ENCODE measurements at regions not wholly inside any gene's neighbourhood (a gene's known extent, or its start where the extent isn't known, plus 50 kb on each side); places are given as distances from the start of the nearest gene placed in this dataset.

GRCh38 chr10:118501171-118501570 is 94.3 kb downstream of the PRLHR start:
- no peak for DNase-seq (ENCODE audit: low spot score)

- no peak for DNase-seq (ENCODE audit: low spot score)
Measured at GRCh38 chr10:118500477-118501104, 94.9 kb downstream of the PRLHR start.

- no peak for DNase-seq (ENCODE audit: low spot score)
Measured at GRCh38 chr10:118499186-118499585, 96.3 kb downstream of the PRLHR start.

GRCh38 chr10:118498623-118499022 is 96.8 kb downstream of the PRLHR start:
- no peak for DNase-seq (ENCODE audit: low spot score)

GRCh38 chr10:118497227-118497626 is 98.2 kb downstream of the PRLHR start:
- no peak for DNase-seq (ENCODE audit: low spot score)

GRCh38 chr10:118496525-118496924 is 98.9 kb downstream of the PRLHR start:
- DNase-seq (ENCODE audit: low spot score), result no peak

- DNase-seq (ENCODE audit: low spot score), result no peak
Measured at GRCh38 chr10:118495499-118495898, 99.9 kb downstream of the PRLHR start.

- no peak for DNase-seq (ENCODE audit: low spot score)
Measured at GRCh38 chr10:118491055-118491454, 104.4 kb downstream of the PRLHR start.

GRCh38 chr10:118488710-118489497 is 106.5 kb downstream of the PRLHR start:
- DNase-seq (ENCODE audit: low spot score), result no peak

GRCh38 chr10:118485641-118486040 is 109.8 kb downstream of the PRLHR start:
- no peak for DNase-seq (ENCODE audit: low spot score)

GRCh38 chr10:118484152-118484871 is 111.1 kb downstream of the PRLHR start:
- no peak for DNase-seq (ENCODE audit: low spot score)

GRCh38 chr10:118483496-118483895 is 112.0 kb downstream of the PRLHR start:
- no peak for DNase-seq (ENCODE audit: low spot score)

- peak; percentile 18 for DNase-seq (ENCODE audit: low spot score)
Measured at GRCh38 chr10:118482393-118483331, 112.8 kb downstream of the PRLHR start.

- DNase-seq (ENCODE audit: low spot score), result no peak
Measured at GRCh38 chr10:118481871-118482270, 113.6 kb downstream of the PRLHR start.

- DNase-seq (ENCODE audit: low spot score), result no peak
Measured at GRCh38 chr10:118475214-118475613, 120.2 kb downstream of the PRLHR start.

- DNase-seq (ENCODE audit: low spot score), result no peak
Measured at GRCh38 chr10:118474111-118474510, 121.3 kb downstream of the PRLHR start.

- no peak for DNase-seq (ENCODE audit: low spot score)
Measured at GRCh38 chr10:118473305-118473960, 122.0 kb downstream of the PRLHR start.

- DNase-seq (ENCODE audit: low spot score), result no peak
Measured at GRCh38 chr10:118472415-118473304, 122.8 kb downstream of the PRLHR start.

- no peak for DNase-seq (ENCODE audit: low spot score)
Measured at GRCh38 chr10:118471863-118472262, 123.6 kb downstream of the PRLHR start.

GRCh38 chr10:118470470-118470869 is 125.0 kb downstream of the PRLHR start:
- DNase-seq (ENCODE audit: low spot score), result no peak

Data from SK-N-DZ (cell line).